ENCODE measurements at regions not wholly inside any gene's neighbourhood (a gene's known extent, or its start where the extent isn't known, plus 50 kb on each side); places are given as distances from the start of the nearest gene placed in this dataset.
"Not testable (repeated sequence)": the region's sequence is repeated elsewhere in the genome, so short reads cannot be mapped to it uniquely, and the experiment has no call there.

DNA sequence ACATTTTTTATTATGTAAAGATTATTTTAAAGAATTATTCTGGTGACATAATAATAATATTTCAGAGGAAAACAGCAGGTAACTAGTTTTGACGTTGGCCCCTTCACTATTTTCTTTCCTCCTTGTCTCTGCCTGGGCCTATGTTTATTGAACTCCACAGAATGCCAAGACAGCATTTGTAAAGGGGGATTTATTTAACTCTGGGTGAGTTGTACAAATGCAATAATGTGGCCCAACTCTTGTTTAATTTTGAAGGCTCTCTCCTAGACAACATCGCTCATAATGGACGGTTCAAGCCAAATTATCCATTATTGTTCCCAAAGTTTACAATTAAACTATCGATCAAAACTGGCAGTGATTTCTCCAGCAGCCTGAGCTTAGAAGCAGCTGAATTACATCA is 374.3 kb upstream of the SLC35B3 start:
- Histone ChIP-seq H3K36me3 (ENCODE audit: control insufficient read depth in 3 of 3, insufficient read depth in 2 of 3, low read depth in 1 of 3, low read length in 3 of 3) (no peaks in the 10 kb centered on the region), H3K4me3 (ENCODE audit: low read depth in 1 of 3, low read length in 3 of 3) (no peak overlapping the region), H3K27ac (ENCODE audit: low read depth in 1 of 3, low read length in 2 of 3) (no peak overlapping the region), H3K9me3 (ENCODE audit: control insufficient read depth in 2 of 2, insufficient read depth in 1 of 2, low read depth in 1 of 2, low read length in 1 of 2) (no peaks in the 10 kb centered on the region), H3K4me1 (ENCODE audit: control insufficient read depth in 3 of 3, insufficient read depth in 2 of 3, low read depth in 1 of 3, low read length in 2 of 3) (no peaks in the 10 kb centered on the region), H3K27me3 (ENCODE audit: control insufficient read depth in 3 of 3, insufficient read depth in 3 of 3, low read length in 3 of 3) (no peaks in the 10 kb centered on the region)
- FAIRE-seq (no peak), DNase-seq (no peak)
- WGBS, 3 donors, result 61 to 85% (median 74%) methylated on average over 4 of the region's 4 CpGs

DNA sequence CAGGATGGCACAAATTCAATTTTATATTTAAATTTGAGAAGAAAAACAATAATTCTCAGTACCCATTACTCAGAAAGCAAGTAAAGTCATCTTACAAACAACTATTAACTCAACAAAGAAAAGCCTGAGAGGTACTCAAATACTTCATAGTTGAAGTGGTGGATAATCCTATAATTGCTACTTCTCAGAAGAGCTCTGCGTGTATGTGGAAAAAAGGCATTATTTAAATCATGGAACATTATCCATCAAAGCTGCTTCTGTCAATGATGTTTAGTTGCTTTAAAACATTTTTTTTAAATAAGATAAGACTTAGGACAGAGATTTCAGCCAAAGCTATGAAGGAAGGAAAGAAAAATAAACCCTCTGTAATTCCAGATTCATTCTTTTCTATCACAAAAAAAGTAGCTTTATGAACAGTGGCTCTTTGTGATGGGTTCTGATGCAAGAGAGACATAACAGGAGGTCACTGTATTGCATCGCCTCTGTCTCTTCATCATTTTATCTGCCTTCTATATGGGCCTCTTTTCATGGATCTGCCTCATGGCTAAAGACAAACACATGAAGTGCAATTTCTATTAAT is 367.9 kb upstream of the SLC35B3 start:
- H3K9me3 ChIP-seq (ENCODE audit: control insufficient read depth in 2 of 2, insufficient read depth in 1 of 2, low read depth in 1 of 2, low read length in 1 of 2), result peaks cover 0 to 2% of the 10 kb centered on the region in 2 donors
- 81 to 90% (median 83%) methylated on average over 2 of the region's 2 CpGs for WGBS, 3 donors
- H3K4me1 ChIP-seq (ENCODE audit: control insufficient read depth in 3 of 3, insufficient read depth in 2 of 3, low read depth in 1 of 3, low read length in 2 of 3), result no peaks in the 10 kb centered on the region
- no peak for FAIRE-seq
- no peaks in the 10 kb centered on the region for H3K27me3 ChIP-seq (ENCODE audit: control insufficient read depth in 3 of 3, insufficient read depth in 3 of 3, low read length in 3 of 3)
- no peak overlapping the region for H3K4me3 ChIP-seq (ENCODE audit: low read depth in 1 of 3, low read length in 3 of 3)
- no peak overlapping the region for H3K27ac ChIP-seq (ENCODE audit: low read depth in 1 of 3, low read length in 2 of 3)
- no peak for DNase-seq
- H3K36me3 ChIP-seq (ENCODE audit: control insufficient read depth in 3 of 3, insufficient read depth in 2 of 3, low read depth in 1 of 3, low read length in 3 of 3), result no peaks in the 10 kb centered on the region

DNA sequence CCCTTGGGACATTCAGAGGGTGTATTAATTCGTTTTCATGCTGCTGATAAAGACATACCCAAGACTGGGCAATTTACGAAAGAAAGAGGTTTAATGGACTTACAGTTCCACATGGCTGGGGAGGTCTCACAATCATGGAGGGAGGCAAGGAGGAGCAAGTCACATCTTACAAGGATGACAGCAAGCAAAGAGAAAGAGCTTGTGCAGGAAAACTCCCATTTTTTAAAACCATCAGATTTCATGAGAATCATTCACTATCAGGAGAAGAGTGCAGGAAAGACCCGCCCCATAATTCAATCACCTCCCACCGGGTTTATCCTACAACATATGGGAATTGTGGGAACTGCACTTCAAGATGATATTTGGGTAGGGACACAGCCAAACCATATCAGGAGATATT is 367.1 kb upstream of the SLC35B3 start:
- FAIRE-seq; DNase-seq; H3K27me3 ChIP-seq (ENCODE audit: control insufficient read depth in 3 of 3, insufficient read depth in 3 of 3, low read length in 3 of 3); H3K27ac ChIP-seq (ENCODE audit: low read depth in 1 of 3, low read length in 2 of 3); H3K36me3 ChIP-seq (ENCODE audit: control insufficient read depth in 3 of 3, insufficient read depth in 2 of 3, low read depth in 1 of 3, low read length in 3 of 3); H3K4me1 ChIP-seq (ENCODE audit: control insufficient read depth in 3 of 3, insufficient read depth in 2 of 3, low read depth in 1 of 3, low read length in 2 of 3); H3K9me3 ChIP-seq (ENCODE audit: control insufficient read depth in 2 of 2, insufficient read depth in 1 of 2, low read depth in 1 of 2, low read length in 1 of 2); H3K4me3 ChIP-seq (ENCODE audit: low read depth in 1 of 3, low read length in 3 of 3): not testable (repeated sequence)
- whole genome bisulfite sequencing, 3 donors, result 74 to 84% (median 77%) methylated on average over 4 of the region's 4 CpGs

DNA sequence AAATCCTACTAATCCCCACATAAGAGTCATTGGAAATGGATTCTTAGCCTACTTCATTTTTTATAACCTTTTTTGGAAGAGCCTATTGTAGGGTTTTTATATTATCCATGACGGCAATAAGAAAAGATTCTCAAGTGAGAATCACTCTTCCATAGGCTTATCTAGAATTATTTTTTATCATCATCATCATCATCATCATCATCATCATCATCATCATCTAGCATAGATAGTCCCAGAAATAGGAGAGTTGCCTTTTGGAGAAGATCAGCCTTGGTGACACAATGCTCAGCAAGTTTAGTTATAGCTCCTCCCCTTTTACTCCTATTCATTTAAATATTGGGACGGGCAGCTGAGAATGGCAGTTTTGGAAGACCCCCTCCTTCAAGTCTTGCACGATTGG is 359.1 kb upstream of the SLC35B3 start:
- 80 to 87% (median 80%) methylated on average over 3 of the region's 3 CpGs for WGBS, 3 donors
- H3K27me3 ChIP-seq (ENCODE audit: control insufficient read depth in 3 of 3, insufficient read depth in 3 of 3, low read length in 3 of 3), result no peaks in the 10 kb centered on the region
- FAIRE-seq, result no peak

DNA sequence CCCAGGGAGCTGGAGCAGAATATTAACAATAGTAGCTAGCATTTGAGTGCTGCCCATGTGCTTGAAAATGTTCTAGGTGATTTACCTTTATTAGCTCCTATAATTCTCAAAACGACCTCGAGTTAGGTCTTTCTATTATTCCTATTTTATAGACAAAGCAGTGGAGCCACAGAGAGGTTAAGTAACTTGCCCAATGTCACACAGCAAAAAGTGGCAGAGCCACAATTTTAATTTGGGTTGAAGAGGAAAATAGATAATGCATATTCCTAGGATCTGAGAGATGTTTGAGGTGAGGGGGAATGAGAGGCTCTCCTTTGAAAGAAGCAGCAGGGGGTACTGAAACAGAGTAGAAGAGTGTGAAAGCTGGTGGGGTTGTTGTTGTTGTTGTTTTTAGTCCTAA is 354.5 kb upstream of the SLC35B3 start:
- FAIRE-seq, result no peak

More for the DNA sequence above, 359.1 kb upstream of the SLC35B3 start:
- H3K4me1 ChIP-seq (ENCODE audit: control insufficient read depth in 3 of 3, insufficient read depth in 2 of 3, low read depth in 1 of 3, low read length in 2 of 3), result no peaks in the 10 kb centered on the region
- H3K36me3 ChIP-seq (ENCODE audit: control insufficient read depth in 3 of 3, insufficient read depth in 2 of 3, low read depth in 1 of 3, low read length in 3 of 3), result no peaks in the 10 kb centered on the region
- no peak overlapping the region for H3K27ac ChIP-seq (ENCODE audit: low read depth in 1 of 3, low read length in 2 of 3)
- H3K4me3 ChIP-seq (ENCODE audit: low read depth in 1 of 3, low read length in 3 of 3), result no peak overlapping the region
- no peak for DNase-seq
- H3K9me3 ChIP-seq (ENCODE audit: control insufficient read depth in 2 of 2, insufficient read depth in 1 of 2, low read depth in 1 of 2, low read length in 1 of 2), result no peaks in the 10 kb centered on the region

DNA sequence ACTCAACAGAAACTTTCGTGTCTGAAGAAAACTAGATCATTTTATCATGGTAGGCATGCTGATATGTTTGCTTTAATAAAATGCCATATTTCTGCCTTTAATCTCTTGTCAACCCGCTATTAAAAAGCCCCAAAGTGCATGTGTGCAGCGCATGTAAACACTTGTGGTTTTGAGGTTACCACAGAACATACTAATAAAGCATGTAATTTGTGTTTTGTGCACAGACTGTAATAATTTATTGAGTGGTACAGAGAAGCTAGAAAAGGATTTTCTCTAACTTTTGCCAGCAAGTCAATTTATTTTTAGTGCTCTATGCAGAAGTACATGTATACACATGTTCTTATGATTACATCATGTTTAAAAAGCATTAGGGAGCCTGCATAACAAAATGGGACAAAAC is 349.9 kb upstream of the SLC35B3 start:
- Histone ChIP-seq H3K36me3 (ENCODE audit: control insufficient read depth in 3 of 3, insufficient read depth in 2 of 3, low read depth in 1 of 3, low read length in 3 of 3) (no peaks in the 10 kb centered on the region), H3K4me1 (ENCODE audit: control insufficient read depth in 3 of 3, insufficient read depth in 2 of 3, low read depth in 1 of 3, low read length in 2 of 3) (no peaks in the 10 kb centered on the region), H3K27me3 (ENCODE audit: control insufficient read depth in 3 of 3, insufficient read depth in 3 of 3, low read length in 3 of 3) (no peaks in the 10 kb centered on the region), H3K4me3 (ENCODE audit: low read depth in 1 of 3, low read length in 3 of 3) (no peak overlapping the region), H3K27ac (ENCODE audit: low read depth in 1 of 3, low read length in 2 of 3) (no peak overlapping the region), H3K9me3 (ENCODE audit: control insufficient read depth in 2 of 2, insufficient read depth in 1 of 2, low read depth in 1 of 2, low read length in 1 of 2) (no peaks in the 10 kb centered on the region)
- 66 to 79% (median 75%) methylated on average over 3 of the region's 3 CpGs for WGBS, 3 donors
- DNase-seq, result no peak
- FAIRE-seq, result no peak

More for the DNA sequence above, 354.5 kb upstream of the SLC35B3 start:
- H3K9me3 ChIP-seq (ENCODE audit: control insufficient read depth in 2 of 2, insufficient read depth in 1 of 2, low read depth in 1 of 2, low read length in 1 of 2), result no peaks in the 10 kb centered on the region
- no peak for DNase-seq
- 42 to 71% (median 46%) methylated on average over 2 of the region's 2 CpGs for WGBS, 3 donors
- H3K27me3 ChIP-seq (ENCODE audit: control insufficient read depth in 3 of 3, insufficient read depth in 3 of 3, low read length in 3 of 3), result no peaks in the 10 kb centered on the region
- no peaks in the 10 kb centered on the region for H3K36me3 ChIP-seq (ENCODE audit: control insufficient read depth in 3 of 3, insufficient read depth in 2 of 3, low read depth in 1 of 3, low read length in 3 of 3)
- no peaks in the 10 kb centered on the region for H3K4me1 ChIP-seq (ENCODE audit: control insufficient read depth in 3 of 3, insufficient read depth in 2 of 3, low read depth in 1 of 3, low read length in 2 of 3)
- H3K4me3 ChIP-seq (ENCODE audit: low read depth in 1 of 3, low read length in 3 of 3), result no peak overlapping the region
- no peak overlapping the region for H3K27ac ChIP-seq (ENCODE audit: low read depth in 1 of 3, low read length in 2 of 3)

DNA sequence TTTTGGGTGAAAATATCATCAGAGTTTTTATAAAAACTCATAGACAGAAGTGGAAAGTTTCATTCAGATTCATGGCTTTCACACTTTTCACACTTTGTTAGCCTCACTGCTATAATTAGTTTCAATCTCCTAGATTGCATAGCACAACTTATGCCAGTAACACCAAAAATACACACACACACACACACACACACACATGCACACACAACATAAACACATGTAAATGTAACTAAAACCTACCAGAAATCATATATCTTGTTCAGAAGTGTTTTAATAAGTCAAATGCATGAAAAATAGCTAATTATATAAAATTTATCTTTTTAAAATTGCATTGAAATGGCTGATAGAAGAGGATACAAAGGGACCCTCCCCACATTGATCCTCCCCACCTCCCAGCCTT is 347.8 kb upstream of the SLC35B3 start:
- no peaks in the 10 kb centered on the region for H3K4me1 ChIP-seq (ENCODE audit: control insufficient read depth in 3 of 3, insufficient read depth in 2 of 3, low read depth in 1 of 3, low read length in 2 of 3)
- H3K27ac ChIP-seq (ENCODE audit: low read depth in 1 of 3, low read length in 2 of 3), result no peak overlapping the region
- no peak overlapping the region for H3K4me3 ChIP-seq (ENCODE audit: low read depth in 1 of 3, low read length in 3 of 3)
- DNase-seq, result no peak
- FAIRE-seq, result no peak
- H3K9me3 ChIP-seq (ENCODE audit: control insufficient read depth in 2 of 2, insufficient read depth in 1 of 2, low read depth in 1 of 2, low read length in 1 of 2), result no peaks in the 10 kb centered on the region
- H3K27me3 ChIP-seq (ENCODE audit: control insufficient read depth in 3 of 3, insufficient read depth in 3 of 3, low read length in 3 of 3), result no peaks in the 10 kb centered on the region
- H3K36me3 ChIP-seq (ENCODE audit: control insufficient read depth in 3 of 3, insufficient read depth in 2 of 3, low read depth in 1 of 3, low read length in 3 of 3), result no peaks in the 10 kb centered on the region

DNA sequence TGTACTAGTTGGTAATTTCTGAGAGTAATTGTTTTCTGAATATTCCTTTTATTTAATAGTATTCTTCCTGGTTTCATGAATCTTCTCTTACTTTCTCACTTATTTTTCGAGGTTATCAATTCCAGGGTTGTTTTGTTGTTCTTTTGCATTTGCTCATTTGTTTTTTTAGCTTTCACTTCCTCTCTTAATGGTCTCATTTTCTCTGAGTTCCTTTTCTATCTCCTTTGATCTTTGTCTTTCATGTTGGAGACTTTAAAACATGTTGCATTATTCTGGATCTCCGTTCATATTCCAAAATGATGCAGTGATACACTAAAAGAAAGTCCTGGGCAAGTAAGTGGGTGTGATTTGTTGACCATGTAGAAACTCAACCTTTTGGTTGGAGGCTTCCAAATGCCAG is 345.3 kb upstream of the SLC35B3 start:
- Histone ChIP-seq H3K27me3 (ENCODE audit: control insufficient read depth in 3 of 3, insufficient read depth in 3 of 3, low read length in 3 of 3) (no peaks in the 10 kb centered on the region), H3K4me1 (ENCODE audit: control insufficient read depth in 3 of 3, insufficient read depth in 2 of 3, low read depth in 1 of 3, low read length in 2 of 3) (no peaks in the 10 kb centered on the region), H3K4me3 (ENCODE audit: low read depth in 1 of 3, low read length in 3 of 3) (no peak overlapping the region), H3K9me3 (ENCODE audit: control insufficient read depth in 2 of 2, insufficient read depth in 1 of 2, low read depth in 1 of 2, low read length in 1 of 2) (no peaks in the 10 kb centered on the region), H3K27ac (ENCODE audit: low read depth in 1 of 3, low read length in 2 of 3) (no peak overlapping the region), H3K36me3 (ENCODE audit: control insufficient read depth in 3 of 3, insufficient read depth in 2 of 3, low read depth in 1 of 3, low read length in 3 of 3) (no peaks in the 10 kb centered on the region)
- FAIRE-seq (no peak), DNase-seq (no peak)
- WGBS, 3 donors, result 57 to 82% (median 68%) methylated on average over 2 of the region's 2 CpGs

DNA sequence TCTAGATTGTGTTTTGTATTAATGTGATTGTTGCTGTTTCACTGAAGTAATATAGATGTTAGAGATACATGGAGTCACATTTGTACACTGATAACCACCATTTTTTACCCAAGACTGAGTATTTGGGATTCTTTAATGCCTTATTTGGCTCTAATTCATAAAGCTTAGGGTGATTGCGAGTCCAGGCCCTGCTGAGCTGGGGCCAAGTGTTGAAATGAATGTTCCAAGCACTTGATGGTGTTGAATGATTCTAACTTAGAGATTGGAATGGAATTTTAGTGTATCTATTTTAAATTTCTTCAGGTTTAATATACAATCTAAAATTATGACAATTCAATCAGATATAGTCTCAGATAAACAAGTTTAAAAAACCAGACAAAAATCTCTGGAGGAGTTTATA is 329.4 kb upstream of the SLC35B3 start:
- H3K4me1 ChIP-seq (ENCODE audit: control insufficient read depth in 3 of 3, insufficient read depth in 2 of 3, low read depth in 1 of 3, low read length in 2 of 3), result no peaks in the 10 kb centered on the region
- no peak for FAIRE-seq
- no peak for DNase-seq
- 39 to 63% (median 44%) methylated on average over 1 of the region's 1 CpG for WGBS, 3 donors
- no peaks in the 10 kb centered on the region for H3K36me3 ChIP-seq (ENCODE audit: control insufficient read depth in 3 of 3, insufficient read depth in 2 of 3, low read depth in 1 of 3, low read length in 3 of 3)
- H3K9me3 ChIP-seq (ENCODE audit: control insufficient read depth in 2 of 2, insufficient read depth in 1 of 2, low read depth in 1 of 2, low read length in 1 of 2), result no peaks in the 10 kb centered on the region
- no peak overlapping the region for H3K4me3 ChIP-seq (ENCODE audit: low read depth in 1 of 3, low read length in 3 of 3)
- no peak overlapping the region for H3K27ac ChIP-seq (ENCODE audit: low read depth in 1 of 3, low read length in 2 of 3)
- H3K27me3 ChIP-seq (ENCODE audit: control insufficient read depth in 3 of 3, insufficient read depth in 3 of 3, low read length in 3 of 3), result no peaks in the 10 kb centered on the region

Measured in small intestine (tissue), 7 donors.